T1000 (cell line): ENCODE measurements at regions not wholly inside any gene's neighbourhood (a gene's known extent, or its start where the extent isn't known, plus 50 kb on each side); places are given as distances from the start of the nearest gene placed in this dataset.
"Not testable (repeated sequence)": the region's sequence is repeated elsewhere in the genome, so short reads cannot be mapped to it uniquely, and the experiment has no call there.

Experiments used
- DNase-seq: peaks from one replicate; lab custom pipeline; 2025; ENCODE audit warnings: mixed read lengths; lab: John Stamatoyannopoulos, UW

DNA sequence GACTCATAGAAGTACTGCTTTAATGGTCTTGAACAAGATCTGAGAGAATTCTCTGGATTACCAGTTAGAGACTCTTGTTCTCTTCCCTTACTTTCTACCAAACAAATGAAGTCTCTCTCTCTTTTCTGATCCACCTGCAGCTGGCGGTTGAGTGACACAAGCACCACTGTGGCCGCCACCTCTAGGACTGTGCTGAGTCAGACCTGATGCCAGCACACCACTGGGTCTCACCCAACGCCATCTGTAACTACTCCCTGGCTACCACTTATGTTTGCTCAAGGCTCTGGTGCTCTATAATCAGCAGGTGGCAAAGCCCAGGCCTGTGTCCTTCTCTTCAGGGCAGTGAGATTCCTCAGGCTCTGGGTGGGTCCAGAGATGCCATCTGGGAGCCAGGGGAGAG lies 1173.5 kb downstream of the RPA4 start:
- no peak for DNase-seq

- DNase-seq = no peak
These were observed 1181.4 kb downstream of the RPA4 start for GRCh38 chrX:98065151-98065550.

- DNase-seq = no peak
These were observed 1183.9 kb downstream of the RPA4 start for GRCh38 chrX:98067611-98068010.

DNA sequence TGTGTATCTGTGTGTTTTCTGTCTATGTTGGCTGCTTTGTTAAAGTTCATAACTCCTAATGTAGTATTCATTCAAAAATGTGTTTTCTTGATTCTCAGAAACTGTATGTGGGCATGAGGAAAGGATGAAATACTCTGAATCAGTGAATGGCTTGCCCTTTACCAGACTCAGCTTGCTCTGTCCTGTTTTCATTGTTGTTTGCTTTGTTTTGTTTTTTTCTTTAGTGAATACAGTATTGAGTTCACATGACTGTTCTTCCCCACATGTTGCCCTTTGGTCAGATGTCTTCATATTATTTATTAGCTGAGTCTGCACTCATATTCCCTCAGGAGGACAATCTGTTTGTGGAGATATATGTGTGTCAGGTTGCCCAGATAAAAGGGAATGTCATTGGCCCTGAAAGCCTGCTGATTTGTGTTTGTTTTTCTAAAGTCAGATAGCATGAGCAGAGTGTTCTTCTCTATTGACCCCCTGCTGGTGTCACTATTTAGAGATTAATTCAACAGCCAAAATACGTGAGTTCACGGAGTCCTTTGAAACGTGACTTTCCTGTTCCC lies 1184.4 kb downstream of the RPA4 start:
- DNase-seq = no peak

DNA sequence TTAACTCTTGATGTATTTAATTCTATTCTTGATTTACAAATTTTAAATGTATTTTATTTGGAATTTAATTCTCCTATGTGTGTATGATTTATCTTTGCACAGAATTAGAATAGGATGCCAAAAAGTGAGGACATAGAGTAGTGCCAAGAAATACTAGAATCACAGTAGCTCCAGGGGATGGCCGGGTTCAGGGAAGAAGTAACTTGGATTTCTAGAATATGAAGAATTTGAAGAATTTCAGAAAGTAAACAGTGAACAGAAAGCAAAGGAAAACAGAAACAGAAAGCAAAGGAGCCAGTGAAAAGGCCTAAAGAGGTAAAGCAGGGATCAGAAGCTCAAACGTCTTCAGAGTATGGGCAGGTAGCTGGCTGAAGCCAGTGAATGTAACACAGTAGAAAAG lies 1187.6 kb downstream of the RPA4 start:
- no peak for DNase-seq

GRCh38 chrX:98077440-98077839 lies 1193.7 kb downstream of the RPA4 start:
- no peak for DNase-seq

DNA sequence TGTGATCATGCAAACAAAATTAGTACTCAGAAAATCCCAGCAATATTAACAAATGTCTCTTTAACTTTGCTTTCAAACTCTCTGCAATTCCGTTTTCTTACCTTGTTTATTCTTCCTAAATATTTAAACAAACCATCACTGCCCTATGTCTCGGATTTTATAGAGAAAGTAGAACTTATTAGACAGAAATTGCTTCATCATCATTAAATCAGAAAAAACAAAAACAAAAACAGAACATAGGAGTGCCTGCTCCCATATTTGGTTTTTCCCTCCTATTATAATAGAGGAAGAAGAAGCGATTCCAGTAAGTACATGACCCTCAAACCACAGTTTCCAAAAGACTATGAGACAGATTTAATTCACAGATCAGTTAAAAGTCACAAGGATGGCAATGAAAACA lies 1228.0 kb downstream of the RPA4 start:
- no peak for DNase-seq

- DNase-seq = no peak
These were observed 1230.3 kb downstream of the RPA4 start for GRCh38 chrX:98114021-98114420.

DNA sequence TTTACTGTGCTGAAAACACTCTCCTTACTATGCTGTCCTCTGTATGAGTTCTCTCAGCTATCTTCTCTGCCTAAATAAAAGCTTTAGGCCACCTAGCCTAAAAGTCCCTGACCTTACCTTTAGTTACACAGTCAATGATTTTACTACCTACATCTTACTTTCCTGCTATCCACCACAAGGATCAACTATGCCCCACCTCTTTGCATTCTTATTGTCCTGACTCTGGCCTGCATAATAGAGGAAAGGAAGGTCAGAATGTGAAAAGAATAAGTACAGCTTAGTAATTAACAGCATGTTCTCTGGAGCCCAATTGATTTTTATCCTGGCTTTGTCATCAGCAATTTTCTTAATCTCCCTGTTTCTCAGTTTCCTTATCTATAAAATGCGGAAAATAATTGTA lies 1257.8 kb downstream of the RPA4 start:
- DNase-seq = no peak

GRCh38 chrX:98191003-98191402 lies 1307.3 kb downstream of the RPA4 start:
- no peak for DNase-seq

DNA sequence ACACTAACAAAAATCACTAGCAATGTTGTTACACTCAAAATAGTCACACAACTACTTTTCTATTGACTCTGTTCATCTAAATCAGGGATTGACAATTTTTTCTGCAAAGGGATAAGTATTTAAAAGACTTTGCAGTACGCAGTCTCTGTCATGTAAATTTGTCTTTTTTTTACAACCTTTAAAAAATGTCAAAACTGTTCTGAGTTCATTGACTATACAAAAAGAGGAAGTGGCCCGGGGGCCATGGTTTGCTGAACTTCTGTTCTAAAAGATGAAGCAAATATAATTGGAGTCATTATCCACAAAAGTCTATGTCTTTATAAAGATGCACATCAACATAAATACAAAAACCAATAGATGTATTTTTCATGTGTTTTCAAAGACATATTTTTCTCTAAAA lies 1310.3 kb downstream of the RPA4 start:
- DNase-seq = no peak

DNA sequence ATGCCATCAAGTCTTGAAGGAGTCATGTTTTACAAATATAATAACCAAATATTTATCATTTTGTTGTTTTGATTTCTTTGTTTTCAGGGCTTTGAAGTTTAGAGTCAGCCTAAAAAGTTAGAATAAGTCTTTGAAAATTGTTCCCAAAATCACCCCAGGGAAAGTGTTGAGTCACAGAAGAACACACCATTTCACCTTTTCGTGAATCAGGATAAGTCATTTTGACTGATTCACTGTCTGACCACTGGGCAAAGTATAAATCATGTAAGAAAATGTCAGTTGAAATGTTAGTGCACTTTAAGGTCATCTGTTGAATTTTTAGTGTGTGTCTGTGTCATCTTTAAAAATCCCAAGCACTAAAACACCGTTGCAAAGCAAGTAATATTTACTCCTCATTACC lies 1320.1 kb downstream of the RPA4 start:
- DNase-seq = no peak

- no peak for DNase-seq
These were observed 1324.2 kb downstream of the RPA4 start for GRCh38 chrX:98207947-98208346.

DNA sequence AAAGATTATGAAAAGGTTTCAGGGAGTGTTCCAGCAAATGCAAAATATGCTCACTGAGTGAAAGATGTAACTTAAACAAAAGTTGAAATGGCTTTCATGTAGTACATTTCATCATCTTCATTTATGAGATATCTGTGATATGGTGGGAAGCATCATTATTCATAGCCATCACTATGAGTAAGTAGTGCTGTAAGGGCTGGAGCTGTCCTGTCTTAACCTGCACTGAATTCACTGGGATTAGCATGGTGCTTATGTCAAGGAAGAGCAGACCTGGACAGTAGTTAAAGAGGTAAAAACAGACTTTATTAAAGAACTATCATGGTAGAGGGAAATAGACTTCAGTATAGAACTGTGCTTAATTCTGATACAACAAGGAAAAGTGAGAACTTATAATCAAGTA lies 1347.3 kb downstream of the RPA4 start:
- no peak for DNase-seq

GRCh38 chrX:98240061-98240460 lies 1356.4 kb downstream of the RPA4 start:
- DNase-seq = not testable (repeated sequence)

- DNase-seq = no peak
These were observed 1379.4 kb downstream of the RPA4 start for GRCh38 chrX:98263135-98263534.

GRCh38 chrX:98289726-98290125 lies 1406.0 kb downstream of the RPA4 start:
- no peak for DNase-seq

- no peak for DNase-seq
These were observed 1410.6 kb downstream of the RPA4 start for GRCh38 chrX:98294310-98294709.

GRCh38 chrX:98296129-98296528 lies 1412.4 kb downstream of the RPA4 start:
- DNase-seq = no peak

DNA sequence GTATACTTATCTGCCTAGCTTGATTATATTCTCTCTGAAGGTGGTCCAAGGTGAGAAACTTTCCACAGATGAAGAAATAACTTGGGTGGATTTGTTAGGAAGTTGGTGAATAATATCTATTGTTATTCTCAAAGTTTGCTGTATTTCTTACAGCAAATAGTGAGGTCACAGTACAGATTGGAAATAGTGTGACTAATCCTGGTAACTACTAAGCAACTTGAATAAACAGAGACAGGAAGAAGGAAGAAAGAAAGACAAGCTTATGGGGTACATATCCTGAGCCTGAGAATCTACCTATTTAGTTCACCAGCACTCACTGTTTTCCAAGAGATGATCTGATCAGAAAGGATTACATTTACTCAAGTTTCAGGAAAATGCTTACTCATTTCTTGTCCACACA lies 1416.1 kb downstream of the RPA4 start:
- DNase-seq = no peak

- DNase-seq = not testable (repeated sequence)
These were observed 1416.8 kb downstream of the RPA4 start for GRCh38 chrX:98300536-98300935.

DNA sequence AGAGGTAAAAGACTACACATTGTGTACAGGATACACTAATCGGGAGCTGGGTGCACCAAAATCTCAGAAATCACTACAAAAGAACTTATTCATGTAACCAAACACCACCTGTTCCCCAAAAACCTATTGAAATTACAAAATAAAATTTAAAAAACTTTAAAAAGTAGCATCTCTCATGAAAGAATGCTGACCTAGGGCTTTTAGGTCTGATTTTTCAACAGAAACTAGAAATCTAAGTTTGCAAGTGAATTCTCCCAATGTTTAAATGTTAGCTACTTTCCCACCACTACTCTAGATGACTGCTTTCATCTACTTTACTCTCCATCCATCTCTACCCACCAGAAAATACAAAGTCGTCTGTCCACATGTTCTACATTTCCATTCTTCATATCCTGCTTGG lies 1447.7 kb downstream of the RPA4 start:
- DNase-seq = no peak

GRCh38 chrX:98338544-98338943 lies 1454.8 kb downstream of the RPA4 start:
- DNase-seq = no peak

DNA sequence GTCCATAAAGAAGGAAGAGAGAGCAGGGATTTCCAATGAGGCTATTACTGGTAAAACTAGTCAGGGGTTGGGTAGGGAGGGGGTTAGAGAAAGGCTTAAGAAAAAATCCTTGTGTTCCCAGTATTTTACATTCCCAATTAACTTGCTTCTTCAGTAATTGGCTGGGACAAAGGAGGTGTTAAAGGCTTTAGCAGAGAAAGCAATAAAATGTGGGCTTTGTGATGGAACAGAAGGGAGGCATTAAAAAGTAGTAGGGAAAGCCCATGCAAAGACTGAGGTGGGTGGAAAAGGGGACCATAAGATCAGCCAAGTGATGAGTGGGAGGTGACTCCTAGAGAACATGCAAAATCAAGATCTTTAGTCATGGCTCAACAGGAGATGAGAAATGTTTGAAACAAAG lies 1467.2 kb downstream of the RPA4 start:
- DNase-seq = no peak

DNA sequence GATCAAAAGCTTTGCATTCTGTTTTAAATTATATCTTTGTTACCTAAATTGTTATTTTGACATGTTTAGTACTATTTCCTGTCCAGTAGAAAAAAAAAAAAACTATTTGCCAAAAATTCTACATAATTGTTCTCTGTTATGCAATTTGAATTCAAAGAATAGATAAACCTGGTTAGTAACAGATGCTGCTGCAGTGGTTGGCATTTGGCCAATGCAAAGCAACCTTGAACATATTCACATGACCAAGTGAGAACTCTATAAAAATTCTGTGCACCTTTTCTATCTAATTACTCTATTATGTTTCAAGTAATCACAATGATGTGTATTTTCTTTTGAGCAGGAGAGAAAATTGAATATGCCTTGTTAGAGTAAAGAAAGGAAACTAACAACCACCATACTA lies 1473.4 kb downstream of the RPA4 start:
- no peak for DNase-seq
